SU-DHL-6 (cell line): ENCODE measurements at regions not wholly inside any gene's neighbourhood (a gene's known extent, or its start where the extent isn't known, plus 50 kb on each side); places are given as distances from the start of the nearest gene placed in this dataset.

Experiments
- H2AFZ ChIP-seq: fragments of 200-600 bp; sonication (generic); 2 replicates; pipeline ENCODE4 v1.6.1; 2014; ENCODE audit warnings: low read depth, mild to moderate bottlenecking, moderate library complexity, mixed read lengths, antibody characterized with exemption, low read length; ENCODE audit not compliant: severe bottlenecking
- H3F3A ChIP-seq: fragments of 200-600 bp; shearing (Covaris generic); 2 replicates; pipeline ENCODE4 v1.6.0; 2016; ENCODE audit warnings: antibody characterized with exemption, mild to moderate bottlenecking; ENCODE audit not compliant: insufficient read depth
- H3K27ac ChIP-seq: fragments of 200-600 bp; sonication (generic); 2 replicates; pipeline ENCODE4 v1.5.1; 2016; ENCODE audit warnings: low read depth, mild to moderate bottlenecking, low read length, moderate library complexity, mixed read lengths
- H3K27me3 ChIP-seq: fragments of 200-600 bp; sonication (generic), shearing (Covaris generic); 2 replicates; pipeline ENCODE4 v1.6.0; 2014; ENCODE audit warnings: mild to moderate bottlenecking, low read length
- H3K36me3 ChIP-seq: fragments of 200-600 bp; sonication (generic); 2 replicates; pipeline ENCODE4 v1.6.1; 2014; ENCODE audit warnings: mild to moderate bottlenecking, low read length, mixed read lengths
- H3K4me2 ChIP-seq: fragments of 300-600, 200-600 bp; shearing (Covaris generic), sonication (generic); 2 replicates; pipeline ENCODE4 v1.6.0; 2014; ENCODE audit warnings: low read length, low read depth, mild to moderate bottlenecking; ENCODE audit not compliant: poor library complexity, severe bottlenecking
- H3K4me3 ChIP-seq: fragments of 200-600 bp; sonication (generic); 2 replicates; pipeline ENCODE4 v1.5.1; 2014; ENCODE audit warnings: antibody characterized with exemption, low read length, mild to moderate bottlenecking, mixed read lengths; ENCODE audit not compliant: insufficient read depth, poor library complexity, severe bottlenecking
- H3K79me2 ChIP-seq: fragments of 200-600 bp; sonication (generic); 2 replicates; pipeline ENCODE4 v1.6.1; 2014; ENCODE audit warnings: mild to moderate bottlenecking, low read length, moderate library complexity; ENCODE audit not compliant: insufficient read depth
- H3K9ac ChIP-seq: fragments of 200-600 bp; sonication (generic); 2 replicates; pipeline ENCODE4 v1.7.0; 2014; ENCODE audit warnings: mild to moderate bottlenecking, low read length
- H3K9me2 ChIP-seq: fragments of 200-600 bp; sonication (generic); replicated peaks from 2 replicates; pipeline ENCODE4 v1.6.1; 2014; ENCODE audit warnings: low read length; ENCODE audit not compliant: insufficient read depth
- H3K9me3 ChIP-seq: fragments of 200-600 bp; sonication (generic); 2 replicates; pipeline ENCODE4 v1.6.1; 2014; ENCODE audit warnings: low read length, mixed read lengths; ENCODE audit not compliant: insufficient read depth
- H4K20me1 ChIP-seq: fragments of 200-600 bp; sonication (generic); 2 replicates; pipeline ENCODE4 v1.6.1; 2014; ENCODE audit warnings: low read depth, mild to moderate bottlenecking, antibody characterized with exemption, low read length, moderate library complexity, mixed read lengths
- EZH2phosphoT487 ChIP-seq: fragments of 200-600 bp; sonication (generic), shearing (Covaris generic); conservative IDR thresholded peaks from 2 replicates; pipeline ENCODE4 v1.6.1; 2018; ENCODE audit warnings: mild to moderate bottlenecking, antibody characterized with exemption, low read length, moderate library complexity, mixed read lengths
- TF ChIP-seq, protein P1 (sequence below): fragments of 200-600 bp; sonication (generic); IDR thresholded peaks from one replicate; pipeline ENCODE4 v1.5.1; 2017; ENCODE audit warnings: antibody characterized with exemption, mild to moderate bottlenecking, low read length, moderate library complexity; ENCODE audit not compliant: insufficient read depth, poor library complexity, severe bottlenecking

DNA sequence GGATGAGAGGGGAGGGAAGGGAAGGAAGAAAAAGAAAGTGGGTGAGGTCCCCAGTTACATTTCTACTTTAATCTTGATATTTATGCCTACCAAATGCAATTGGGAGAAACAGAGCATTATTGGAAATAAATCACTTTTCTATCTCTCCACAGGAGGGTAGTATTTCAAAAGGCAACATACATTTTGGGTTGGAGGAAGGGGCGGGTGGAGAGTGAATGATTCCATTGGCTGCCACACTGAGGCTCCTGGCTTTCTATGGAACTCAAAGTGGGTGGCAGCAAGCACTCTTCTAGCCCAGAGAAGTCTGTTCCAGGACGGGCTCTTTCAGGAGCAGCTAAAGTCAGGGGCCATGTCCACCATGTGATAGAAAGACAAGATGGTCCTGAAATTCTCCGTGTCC lies 441.3 kb downstream of the DAD1 start:
- Histone ChIP-seq H2AFZ (no peak overlapping the region), H3K9ac (no peak overlapping the region), H3K27me3 (no peaks in the 10 kb centered on the region)

DNA sequence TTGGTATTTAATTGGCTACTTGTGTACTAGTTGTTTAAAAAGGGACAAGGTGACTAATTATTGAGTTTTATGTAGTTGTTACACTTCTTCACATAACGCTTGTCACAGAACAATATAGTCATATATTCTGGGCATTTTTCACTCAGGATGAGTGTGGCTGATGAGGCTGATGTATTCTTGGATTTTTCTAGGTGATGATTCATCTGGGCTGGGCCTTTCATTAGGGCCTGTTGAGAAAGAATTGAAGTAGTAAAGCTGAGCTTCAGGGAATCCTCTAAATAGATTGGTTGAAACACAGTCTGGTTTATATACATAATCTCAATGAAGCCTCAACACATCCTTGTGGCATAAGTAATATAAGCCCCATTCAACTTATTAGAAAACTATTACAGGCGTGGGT lies 445.7 kb downstream of the DAD1 start:
- TF ChIP-seq, protein P1, sequence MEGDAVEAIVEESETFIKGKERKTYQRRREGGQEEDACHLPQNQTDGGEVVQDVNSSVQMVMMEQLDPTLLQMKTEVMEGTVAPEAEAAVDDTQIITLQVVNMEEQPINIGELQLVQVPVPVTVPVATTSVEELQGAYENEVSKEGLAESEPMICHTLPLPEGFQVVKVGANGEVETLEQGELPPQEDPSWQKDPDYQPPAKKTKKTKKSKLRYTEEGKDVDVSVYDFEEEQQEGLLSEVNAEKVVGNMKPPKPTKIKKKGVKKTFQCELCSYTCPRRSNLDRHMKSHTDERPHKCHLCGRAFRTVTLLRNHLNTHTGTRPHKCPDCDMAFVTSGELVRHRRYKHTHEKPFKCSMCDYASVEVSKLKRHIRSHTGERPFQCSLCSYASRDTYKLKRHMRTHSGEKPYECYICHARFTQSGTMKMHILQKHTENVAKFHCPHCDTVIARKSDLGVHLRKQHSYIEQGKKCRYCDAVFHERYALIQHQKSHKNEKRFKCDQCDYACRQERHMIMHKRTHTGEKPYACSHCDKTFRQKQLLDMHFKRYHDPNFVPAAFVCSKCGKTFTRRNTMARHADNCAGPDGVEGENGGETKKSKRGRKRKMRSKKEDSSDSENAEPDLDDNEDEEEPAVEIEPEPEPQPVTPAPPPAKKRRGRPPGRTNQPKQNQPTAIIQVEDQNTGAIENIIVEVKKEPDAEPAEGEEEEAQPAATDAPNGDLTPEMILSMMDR: no peak
- TF ChIP-seq EZH2phosphoT487: no peak
- Histone ChIP-seq H3K36me3 (no peaks in the 10 kb centered on the region), H3F3A (no peaks in the 10 kb centered on the region), H3K9me3 (no peaks in the 10 kb centered on the region), H3K9ac (no peak overlapping the region), H3K79me2 (no peaks in the 10 kb centered on the region), H2AFZ (no peak overlapping the region), H3K27me3 (no peaks in the 10 kb centered on the region), H3K27ac (no peak overlapping the region), H3K9me2 (no peaks in the 10 kb centered on the region), H3K4me2 (no peak overlapping the region), H3K4me3 (no peak overlapping the region), H4K20me1 (no peaks in the 10 kb centered on the region)

More for the DNA sequence above, 441.3 kb downstream of the DAD1 start:
- Histone ChIP-seq H3K36me3 (no peaks in the 10 kb centered on the region), H3K4me3 (no peak overlapping the region), H3F3A (no peaks in the 10 kb centered on the region), H4K20me1 (no peaks in the 10 kb centered on the region), H3K9me3 (no peaks in the 10 kb centered on the region), H3K79me2 (no peaks in the 10 kb centered on the region), H3K27ac (no peak overlapping the region), H3K9me2 (no peaks in the 10 kb centered on the region), H3K4me2 (no peak overlapping the region)
- TF ChIP-seq, protein P1: no peak

DNA sequence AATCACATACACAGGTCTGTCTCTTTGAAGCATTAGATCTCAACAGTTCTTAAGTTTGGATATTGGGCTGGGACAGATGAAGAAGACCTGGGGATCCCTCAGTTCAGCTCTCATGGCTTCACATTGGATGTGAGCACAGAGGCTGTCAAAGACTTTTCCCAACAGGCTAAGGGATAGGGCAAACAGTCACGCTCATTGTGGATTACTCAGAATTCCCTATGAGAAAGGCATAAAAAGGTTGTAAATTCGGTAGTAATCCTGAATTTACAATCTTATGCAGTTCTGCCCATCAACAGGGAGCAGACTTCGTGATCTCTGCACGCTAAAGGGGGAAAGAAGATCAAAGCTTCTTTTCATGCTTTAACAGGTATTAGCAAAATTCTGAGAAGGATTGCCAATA lies 448.4 kb downstream of the DAD1 start:
- no peaks in the 10 kb centered on the region for H3K9me2 ChIP-seq
- H3K27ac ChIP-seq: no peak overlapping the region
- H3K36me3 ChIP-seq: no peaks in the 10 kb centered on the region
- no peaks in the 10 kb centered on the region for H3K79me2 ChIP-seq
- H3K9ac ChIP-seq: no peak overlapping the region
- no peaks in the 10 kb centered on the region for H3K9me3 ChIP-seq
- no peaks in the 10 kb centered on the region for H4K20me1 ChIP-seq
- no peak overlapping the region for H3K4me3 ChIP-seq
- no peak for TF ChIP-seq EZH2phosphoT487
- TF ChIP-seq, protein P1: no peak
- H3F3A ChIP-seq: no peaks in the 10 kb centered on the region
- H3K27me3 ChIP-seq: no peaks in the 10 kb centered on the region
- H2AFZ ChIP-seq: no peak overlapping the region
- H3K4me2 ChIP-seq: no peak overlapping the region
